GM10266 (cell line): ENCODE measurements at regions not wholly inside any gene's neighbourhood (a gene's known extent, or its start where the extent isn't known, plus 50 kb on each side); places are given as distances from the start of the nearest gene placed in this dataset.

Experiments
- DNase-seq: peaks from one replicate; pipeline ENCODE4 v3.0.0; 2012; ENCODE audit errors: extremely low spot score
- TF ChIP-seq, protein P1 (sequence below): IDR thresholded peaks from 2 replicates; pipeline ENCODE4 v1.5.1; 2012; ENCODE audit warnings: mild to moderate bottlenecking, low read depth; ENCODE audit not compliant: control insufficient read depth, insufficient read depth; ENCODE audit errors: missing control alignments

DNA sequence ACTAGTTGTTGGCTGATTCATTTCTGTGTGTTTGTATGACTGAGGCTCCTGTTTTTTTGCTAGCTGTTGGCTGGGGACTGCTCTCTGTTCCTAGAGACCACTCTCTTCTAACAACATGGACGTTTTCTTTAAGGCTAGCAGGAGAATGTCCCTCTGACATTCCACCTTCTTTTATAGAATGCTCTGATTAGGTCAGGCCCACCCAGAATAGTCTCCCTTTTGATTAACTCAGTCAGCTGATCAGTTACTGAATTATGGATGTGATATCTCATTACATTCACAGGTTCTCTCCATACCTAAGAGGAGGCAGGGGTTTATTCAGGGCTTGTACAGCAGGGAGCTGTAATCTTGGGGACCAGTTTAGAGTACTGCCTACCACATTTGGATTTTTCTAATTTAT, 175.6 kb upstream of the RHOBTB1 start:
- TF ChIP-seq, protein P1, sequence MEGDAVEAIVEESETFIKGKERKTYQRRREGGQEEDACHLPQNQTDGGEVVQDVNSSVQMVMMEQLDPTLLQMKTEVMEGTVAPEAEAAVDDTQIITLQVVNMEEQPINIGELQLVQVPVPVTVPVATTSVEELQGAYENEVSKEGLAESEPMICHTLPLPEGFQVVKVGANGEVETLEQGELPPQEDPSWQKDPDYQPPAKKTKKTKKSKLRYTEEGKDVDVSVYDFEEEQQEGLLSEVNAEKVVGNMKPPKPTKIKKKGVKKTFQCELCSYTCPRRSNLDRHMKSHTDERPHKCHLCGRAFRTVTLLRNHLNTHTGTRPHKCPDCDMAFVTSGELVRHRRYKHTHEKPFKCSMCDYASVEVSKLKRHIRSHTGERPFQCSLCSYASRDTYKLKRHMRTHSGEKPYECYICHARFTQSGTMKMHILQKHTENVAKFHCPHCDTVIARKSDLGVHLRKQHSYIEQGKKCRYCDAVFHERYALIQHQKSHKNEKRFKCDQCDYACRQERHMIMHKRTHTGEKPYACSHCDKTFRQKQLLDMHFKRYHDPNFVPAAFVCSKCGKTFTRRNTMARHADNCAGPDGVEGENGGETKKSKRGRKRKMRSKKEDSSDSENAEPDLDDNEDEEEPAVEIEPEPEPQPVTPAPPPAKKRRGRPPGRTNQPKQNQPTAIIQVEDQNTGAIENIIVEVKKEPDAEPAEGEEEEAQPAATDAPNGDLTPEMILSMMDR, result no peak

DNA sequence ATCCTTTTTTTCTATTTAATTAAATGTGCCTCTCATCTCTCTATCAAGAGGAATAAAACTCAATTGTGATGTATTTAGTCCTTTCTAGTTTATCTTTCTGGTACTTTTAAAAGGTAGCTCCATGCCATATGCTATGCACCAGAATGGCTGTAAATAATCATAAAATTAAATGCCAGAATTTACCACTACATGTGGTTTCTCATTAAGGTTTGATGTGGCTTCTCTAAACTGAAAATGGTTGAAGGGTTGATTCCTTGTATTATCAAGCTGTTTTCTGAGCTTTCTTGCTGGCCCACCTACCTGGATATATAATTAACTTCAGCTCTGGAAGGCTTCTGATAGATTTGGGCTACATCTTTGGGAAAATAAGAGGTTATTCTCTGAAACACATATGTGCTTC, 171.9 kb upstream of the RHOBTB1 start:
- TF ChIP-seq, protein P1, result no peak
- no peak for DNase-seq

More for the DNA sequence above, 175.6 kb upstream of the RHOBTB1 start:
- DNase-seq, result no peak

DNA sequence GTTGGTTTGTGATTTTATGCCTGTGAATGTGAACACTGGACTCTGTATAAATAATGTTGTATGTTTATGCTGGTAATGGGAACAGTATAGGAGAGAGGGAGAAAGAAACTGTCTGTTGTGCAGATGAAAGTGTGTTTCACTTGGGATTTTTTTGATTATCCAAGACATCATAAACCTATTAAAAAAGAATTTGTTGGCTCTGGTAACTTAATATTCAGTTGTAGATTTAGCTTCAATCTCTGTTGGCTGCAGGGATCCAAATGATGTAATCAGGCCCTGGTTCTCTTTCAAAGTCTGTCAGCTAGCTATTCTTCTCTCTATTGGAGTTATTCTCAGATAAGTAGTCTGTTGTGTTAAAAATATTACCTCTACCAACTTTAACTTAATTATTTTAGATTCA, 168.8 kb upstream of the RHOBTB1 start:
- TF ChIP-seq, protein P1, result no peak
- DNase-seq, result no peak

DNA sequence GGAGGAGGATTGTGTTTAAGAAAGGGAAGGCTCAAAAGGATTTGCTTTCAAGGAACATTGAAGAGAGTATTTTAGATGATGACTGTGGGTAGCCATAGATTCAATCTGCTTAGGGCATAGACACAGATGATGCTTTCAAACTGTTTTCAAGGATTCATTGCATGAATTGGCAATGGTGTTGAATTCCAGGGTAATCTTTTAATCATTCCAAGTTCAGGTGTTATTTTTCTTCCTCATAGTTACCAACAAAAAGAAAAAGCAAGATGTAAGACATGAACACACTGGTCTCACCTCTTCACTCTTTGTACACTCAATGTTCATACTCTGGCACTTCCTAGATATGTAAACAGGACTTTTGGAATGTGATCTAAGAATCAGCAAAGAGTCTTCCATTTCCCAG, 167.0 kb upstream of the RHOBTB1 start:
- no peak for DNase-seq
- TF ChIP-seq, protein P1, result no peak

DNA sequence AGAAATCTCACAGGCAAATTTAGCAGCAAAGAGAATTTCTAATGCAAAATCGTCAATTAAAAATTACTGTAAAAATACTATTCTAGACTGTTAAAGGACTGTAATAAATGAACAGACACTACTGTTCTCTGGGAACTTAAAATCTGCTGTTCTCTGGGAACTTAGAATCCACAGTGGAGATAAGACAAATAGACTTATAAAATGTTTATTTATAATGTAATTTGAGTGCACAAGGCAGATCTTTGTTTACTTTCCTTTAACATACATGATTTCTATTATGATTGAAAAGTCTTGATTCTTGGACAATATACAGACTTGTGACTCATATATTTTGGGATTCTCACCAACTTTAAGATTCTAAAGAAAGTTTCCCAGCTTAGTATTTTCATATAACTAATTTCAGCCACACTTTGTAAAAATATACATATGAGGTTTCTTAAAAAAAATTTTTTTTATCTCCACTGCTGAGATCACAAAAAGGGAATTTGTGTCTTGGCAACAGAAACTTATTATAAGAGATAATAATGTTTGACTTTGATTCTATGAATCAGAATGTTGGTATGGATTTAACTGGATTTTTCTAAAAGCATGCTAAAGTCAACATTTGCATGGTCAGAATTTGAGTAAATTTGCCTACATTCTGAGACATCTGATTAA, 166.3 kb upstream of the RHOBTB1 start:
- TF ChIP-seq, protein P1, result no peak
- no peak for DNase-seq

DNA sequence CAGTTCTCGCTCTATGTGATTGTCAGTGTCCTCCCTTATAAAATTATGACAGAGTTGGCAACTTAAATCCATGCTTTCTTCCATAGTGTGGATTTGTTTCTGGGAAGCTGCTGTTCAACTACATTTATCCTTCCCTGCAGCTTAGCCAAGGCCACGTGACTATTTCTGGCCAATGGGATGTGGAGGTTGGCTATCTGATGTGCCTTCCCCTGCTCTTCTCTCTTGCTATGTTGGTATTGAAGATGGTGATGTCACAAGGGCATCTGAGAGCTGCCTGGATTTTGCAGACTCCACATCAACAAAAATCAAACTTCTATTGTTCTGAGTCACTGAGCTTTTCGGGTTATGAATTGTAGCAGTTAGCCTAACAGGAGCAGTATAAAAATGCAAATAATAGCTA, 164.9 kb upstream of the RHOBTB1 start:
- TF ChIP-seq, protein P1, result no peak
- DNase-seq, result no peak

DNA sequence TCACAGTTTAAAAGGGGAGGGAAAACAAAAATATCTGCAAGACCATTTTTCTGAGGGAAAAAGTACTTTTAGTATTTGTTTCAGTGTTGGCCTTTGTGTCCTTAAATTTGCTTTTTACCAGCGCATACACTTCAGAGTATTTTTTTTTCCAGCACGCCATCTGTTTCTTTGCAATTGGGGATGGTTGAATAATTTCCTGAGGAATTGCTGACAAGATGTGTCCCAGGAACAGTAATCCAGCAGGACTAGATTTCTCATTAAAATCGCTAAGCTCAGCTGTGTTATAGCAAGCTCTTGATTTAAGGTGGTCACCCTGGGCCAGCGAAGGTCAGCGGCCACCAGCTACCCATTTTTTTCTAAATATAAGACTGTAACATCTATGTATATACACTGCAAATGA, 156.9 kb upstream of the RHOBTB1 start:
- TF ChIP-seq, protein P1, result no peak

More for the DNA sequence above, 156.9 kb upstream of the RHOBTB1 start:
- no peak for DNase-seq
